Smooth muscle cell of the brain vasculature (primary cell): ENCODE measurements at regions not wholly inside any gene's neighbourhood (a gene's known extent, or its start where the extent isn't known, plus 50 kb on each side); places are given as distances from the start of the nearest gene placed in this dataset.
"Not testable (repeated sequence)": the region's sequence is repeated elsewhere in the genome, so short reads cannot be mapped to it uniquely, and the experiment has no call there.

Source experiments
- DNase-seq: peaks from one replicate; pipeline ENCODE4 v3.0.0-alpha.2; 2012; ENCODE audit warnings: low read depth, low spot score

DNA sequence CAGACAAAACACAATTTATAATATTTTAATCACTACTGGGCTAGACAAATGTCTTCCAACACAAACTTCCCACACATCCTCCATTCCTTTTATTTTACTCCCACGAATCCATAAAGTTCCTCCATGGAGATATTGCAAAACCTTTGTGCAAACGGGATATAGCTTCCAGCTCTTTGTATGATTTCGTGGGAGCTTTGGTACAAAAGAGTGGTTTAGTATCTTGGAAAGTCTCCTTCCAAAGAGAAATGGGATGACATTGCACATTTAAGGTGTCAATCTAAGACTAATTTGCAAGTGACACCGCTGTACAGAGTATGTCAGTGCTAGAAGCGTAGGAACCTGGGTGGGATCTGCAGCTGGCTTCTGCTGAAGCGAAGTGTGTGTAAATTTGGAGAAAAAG lies 455.2 kb upstream of the RUNX1 start:
- DNase-seq = no peak

- DNase-seq = no peak
Observed at GRCh38 chr21:35503671-35504070, 454.6 kb upstream of the RUNX1 start.

DNA sequence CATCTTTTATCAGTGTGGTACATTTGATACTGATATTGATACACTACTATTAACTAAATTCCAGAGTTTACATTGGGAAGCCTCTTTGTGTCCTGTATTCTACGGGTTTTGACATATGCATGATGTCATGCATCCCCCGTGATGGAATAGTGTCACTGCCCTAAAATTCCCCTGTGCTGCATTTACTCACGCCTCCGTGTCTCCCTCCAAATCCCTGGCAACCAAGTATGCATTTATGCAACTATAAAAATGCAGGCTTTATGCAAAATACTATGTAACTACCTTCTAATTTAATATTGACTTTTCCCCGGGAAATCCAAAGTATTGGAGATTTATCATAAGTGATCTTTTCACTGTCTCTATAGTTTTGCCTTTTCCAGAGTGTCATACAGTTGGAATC lies 453.7 kb upstream of the RUNX1 start:
- DNase-seq = no peak

DNA sequence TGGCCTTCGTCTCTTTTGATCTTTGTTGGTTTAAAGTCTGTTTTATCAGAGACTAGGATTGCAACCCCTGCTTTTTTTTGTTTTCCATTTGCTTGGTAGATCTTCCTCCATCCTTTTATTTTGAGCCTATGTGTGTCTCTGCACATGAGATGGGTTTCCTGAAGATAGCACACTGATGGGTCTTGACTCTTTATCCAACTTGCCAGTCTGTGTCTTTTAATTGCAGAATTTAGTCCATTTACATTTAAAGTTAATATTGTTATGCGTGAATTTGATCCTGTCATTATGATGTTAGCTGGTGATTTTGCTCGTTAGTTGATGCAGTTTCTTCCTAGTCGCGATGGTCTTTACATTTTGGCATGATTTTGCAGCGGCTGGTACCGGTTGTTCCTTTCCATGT lies 448.4 kb upstream of the RUNX1 start:
- DNase-seq = not testable (repeated sequence)

GRCh38 chr21:35491920-35492678 lies 443.0 kb upstream of the RUNX1 start:
- DNase-seq = no peak

GRCh38 chr21:35491114-35491513 lies 442.0 kb upstream of the RUNX1 start:
- DNase-seq = no peak

DNA sequence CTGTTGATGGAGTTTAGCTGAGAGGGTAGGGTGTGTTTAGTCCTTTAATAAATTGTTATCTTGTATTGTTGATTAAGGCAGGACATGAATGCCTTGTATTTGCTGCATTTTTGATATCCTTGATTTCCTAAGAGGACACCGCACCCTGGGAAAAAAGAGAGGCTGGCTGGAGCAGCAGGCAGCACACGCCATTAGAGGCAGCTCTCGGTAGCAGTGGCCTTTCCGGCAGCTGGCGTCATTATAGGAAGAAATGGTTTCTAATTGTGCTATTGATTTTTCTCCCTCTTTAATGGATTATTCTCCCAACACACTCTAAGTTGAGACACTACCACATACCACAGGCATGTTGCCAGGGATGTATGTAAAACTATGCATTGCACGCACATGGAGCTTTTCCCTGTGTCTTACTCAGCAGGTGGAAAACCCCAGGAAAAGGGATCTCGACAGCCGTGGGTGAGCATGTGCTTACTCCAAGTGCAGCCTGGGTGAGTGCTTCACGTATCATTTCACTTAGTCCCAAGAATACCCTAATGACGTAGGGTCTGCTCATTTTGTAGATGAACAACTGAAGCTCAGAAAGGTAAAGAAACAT lies 440.4 kb upstream of the RUNX1 start:
- no peak for DNase-seq

GRCh38 chr21:35488946-35489345 lies 439.8 kb upstream of the RUNX1 start:
- no peak for DNase-seq

DNA sequence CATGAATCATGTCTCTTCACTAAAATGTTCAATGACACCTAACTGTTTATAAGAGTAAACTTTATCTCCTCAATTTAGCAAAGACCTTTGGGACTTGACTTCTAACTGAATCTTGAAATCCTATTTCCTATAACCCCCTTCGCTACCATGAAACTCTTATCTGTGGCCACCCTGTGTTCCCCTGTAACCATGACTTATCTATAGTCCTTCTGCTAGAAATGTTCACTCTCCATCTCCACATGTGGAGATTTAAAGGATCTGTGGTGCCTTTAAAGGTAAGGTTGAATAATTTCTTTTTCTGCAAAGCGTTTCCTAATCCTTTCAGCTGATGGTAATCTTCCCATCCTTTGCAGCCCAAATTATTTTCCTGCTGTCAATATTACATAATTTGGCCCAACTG lies 436.3 kb upstream of the RUNX1 start:
- no peak for DNase-seq

DNA sequence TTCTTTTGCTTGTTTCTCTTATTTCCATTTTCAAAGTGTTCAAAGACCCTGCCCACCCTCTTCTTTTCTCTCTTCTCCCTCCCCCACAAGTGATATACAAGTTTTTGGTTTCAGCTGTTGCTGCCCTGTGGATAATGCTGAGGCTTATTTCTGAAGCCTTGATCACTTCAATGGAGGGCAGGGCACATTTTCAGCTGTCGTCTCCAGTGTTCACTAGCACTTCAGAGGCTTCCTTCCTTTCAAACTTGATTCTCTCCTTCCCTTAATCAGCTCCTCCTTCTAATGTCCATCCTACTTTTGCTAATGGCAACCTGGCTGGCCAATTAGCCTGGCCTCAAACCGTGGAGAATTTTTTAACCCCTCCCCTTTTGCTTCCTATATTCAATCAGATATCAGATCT lies 435.7 kb upstream of the RUNX1 start:
- no peak for DNase-seq

GRCh38 chr21:35484032-35484431 lies 434.9 kb upstream of the RUNX1 start:
- DNase-seq = no peak

GRCh38 chr21:35482933-35483662 lies 434.0 kb upstream of the RUNX1 start:
- DNase-seq = no peak

DNA sequence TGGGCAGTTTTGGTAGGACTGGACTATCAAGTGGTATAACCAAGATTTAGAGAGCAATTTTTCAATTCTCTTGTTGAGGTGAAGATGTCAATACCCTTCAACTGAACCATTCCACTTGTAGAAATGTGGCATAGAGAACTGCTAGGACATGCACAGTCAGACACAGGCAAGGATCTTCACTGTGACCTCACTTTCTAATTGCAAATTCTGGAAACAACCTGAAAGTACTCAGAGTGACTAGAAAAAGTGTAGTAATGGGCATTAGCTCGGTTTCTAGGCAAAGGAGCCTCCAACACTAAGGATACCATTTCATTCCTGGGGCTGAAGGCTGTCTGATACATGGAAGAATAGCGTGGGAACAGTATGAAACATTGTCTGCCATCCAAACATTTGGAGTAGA lies 433.0 kb upstream of the RUNX1 start:
- DNase-seq = no peak

DNA sequence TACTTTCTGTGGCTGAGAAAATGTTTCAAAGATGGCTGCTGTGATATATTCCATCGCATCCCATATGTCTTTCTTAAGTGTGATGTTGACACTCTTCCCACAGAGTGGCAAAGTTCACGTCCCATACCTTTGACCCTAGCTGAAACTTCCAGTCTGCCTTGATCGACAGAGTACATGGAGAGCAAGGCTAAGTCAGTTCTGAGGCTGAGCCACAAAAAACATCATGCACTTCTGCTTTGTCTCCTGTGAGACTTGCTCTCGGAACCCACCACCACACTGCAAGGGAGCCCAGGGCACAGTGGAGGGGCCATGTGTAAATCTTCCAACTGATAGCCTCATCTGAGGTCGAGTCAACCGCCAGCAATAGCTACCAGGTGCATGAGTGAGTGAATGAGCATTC lies 431.9 kb upstream of the RUNX1 start:
- DNase-seq = no peak

DNA sequence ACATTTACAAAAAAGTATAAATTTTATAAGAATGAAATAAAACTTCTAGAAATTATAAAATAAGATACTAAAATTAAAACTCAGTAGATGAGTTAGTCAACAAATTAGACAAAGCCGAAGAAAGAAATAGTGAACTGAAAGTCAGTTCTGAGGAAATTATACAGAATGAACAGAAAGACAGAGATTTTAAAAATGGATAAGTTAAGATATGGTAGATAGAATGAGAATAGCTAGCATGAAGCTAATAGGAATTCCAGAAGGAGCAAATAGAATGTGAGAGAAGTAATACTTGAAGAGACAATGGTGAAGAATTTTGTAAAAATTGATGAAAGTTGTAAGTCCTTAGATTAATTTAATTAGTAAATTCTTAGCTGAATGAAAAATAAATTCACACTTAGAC lies 430.4 kb upstream of the RUNX1 start:
- no peak for DNase-seq

- DNase-seq = no peak
Observed at GRCh38 chr21:35479065-35479448, 430.0 kb upstream of the RUNX1 start.

GRCh38 chr21:35478161-35479064 lies 429.3 kb upstream of the RUNX1 start:
- DNase-seq = no peak

DNA sequence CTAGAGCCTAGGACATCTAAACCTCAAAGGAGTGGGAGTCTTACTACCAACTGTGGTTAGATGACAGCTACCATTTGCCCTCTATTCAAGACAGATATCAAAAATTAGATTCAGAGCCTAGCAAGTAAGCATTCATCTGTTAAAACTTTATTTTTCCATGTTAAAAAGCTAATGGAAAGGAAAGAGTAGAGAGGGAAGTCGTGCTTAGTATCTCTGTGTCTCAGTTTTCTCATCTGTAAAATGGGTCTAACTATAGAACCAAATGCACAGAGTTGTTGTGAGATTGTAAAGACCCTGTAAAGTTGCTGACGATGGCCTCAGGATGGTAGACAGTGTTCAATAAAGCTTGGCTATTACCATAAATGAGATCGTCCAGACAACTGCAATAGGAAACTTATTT lies 428.5 kb upstream of the RUNX1 start:
- no peak for DNase-seq

DNA sequence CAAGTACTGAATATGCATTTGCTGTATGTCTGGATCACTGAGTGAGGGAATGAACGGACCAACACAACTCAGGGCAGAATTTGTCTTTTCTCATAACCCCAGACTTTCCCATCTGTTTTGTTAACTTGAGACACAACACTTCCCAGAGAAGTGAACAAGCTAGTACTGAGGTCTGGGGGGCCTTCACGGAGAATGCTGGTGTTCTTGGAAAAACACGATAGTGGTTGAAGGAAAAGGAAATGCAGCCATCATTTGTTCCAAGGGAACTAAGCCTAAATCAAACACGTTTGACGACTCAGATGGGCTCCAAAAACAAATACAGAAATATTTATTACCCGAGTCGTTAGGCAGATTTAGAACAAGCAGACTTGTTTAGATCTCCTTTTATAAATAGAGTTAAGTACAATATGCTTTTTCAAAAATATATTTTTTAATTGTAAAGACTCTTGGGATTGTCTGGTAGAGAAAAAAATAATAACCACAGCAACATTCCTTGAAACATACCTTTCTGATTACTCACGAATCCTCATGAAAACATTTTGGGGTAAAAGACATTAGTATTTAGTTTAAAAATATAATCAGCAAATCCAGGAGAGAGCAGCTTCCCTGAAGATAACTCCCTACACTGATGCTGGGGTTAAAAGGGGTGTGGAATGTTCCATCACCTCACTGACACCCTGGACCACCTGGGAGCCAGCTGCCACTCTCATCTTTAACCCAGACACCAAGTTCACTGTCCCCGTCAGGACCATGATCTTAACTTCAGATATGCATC lies 427.7 kb upstream of the RUNX1 start:
- peak; percentile 31 for DNase-seq

GRCh38 chr21:35475762-35476161 lies 426.7 kb upstream of the RUNX1 start:
- no peak for DNase-seq

- DNase-seq = no peak
Observed at GRCh38 chr21:35475009-35475408, 425.9 kb upstream of the RUNX1 start.
